GM19035 (cell line): ENCODE measurements at regions not wholly inside any gene's neighbourhood (a gene's known extent, or its start where the extent isn't known, plus 50 kb on each side); places are given as distances from the start of the nearest gene placed in this dataset.
"Not testable (repeated sequence)": the region's sequence is repeated elsewhere in the genome, so short reads cannot be mapped to it uniquely, and the experiment has no call there.

Experiments
- ATAC-seq: cut with Tn5 transposase; IDR thresholded peaks from one replicate; pipeline ENCODE4 v1.9.1; 2021; ENCODE audit not compliant: unreplicated experiment

GRCh38 chr3:81063896-81064295 is 697.5 kb downstream of the GBE1 start:
- no peak for ATAC-seq

- ATAC-seq: not testable (repeated sequence)
Observed at GRCh38 chr3:81051133-81051532, 710.3 kb downstream of the GBE1 start.

- no peak for ATAC-seq
Observed at GRCh38 chr3:81048058-81048665, 713.3 kb downstream of the GBE1 start.

GRCh38 chr3:81045976-81046375 is 715.5 kb downstream of the GBE1 start:
- ATAC-seq: no peak

- no peak for ATAC-seq
Observed at GRCh38 chr3:81045246-81045645, 716.2 kb downstream of the GBE1 start.

GRCh38 chr3:81043660-81044199 is 717.7 kb downstream of the GBE1 start:
- no peak for ATAC-seq

GRCh38 chr3:81043009-81043408 is 718.4 kb downstream of the GBE1 start:
- no peak for ATAC-seq

- ATAC-seq: no peak
Observed at GRCh38 chr3:81041331-81041730, 720.1 kb downstream of the GBE1 start.

GRCh38 chr3:81040107-81040506 is 721.3 kb downstream of the GBE1 start:
- ATAC-seq: no peak

GRCh38 chr3:81033684-81034083 is 727.8 kb downstream of the GBE1 start:
- no peak for ATAC-seq

GRCh38 chr3:81033185-81033584 is 728.3 kb downstream of the GBE1 start:
- no peak for ATAC-seq

GRCh38 chr3:81029861-81030260 is 731.6 kb downstream of the GBE1 start:
- no peak for ATAC-seq

GRCh38 chr3:81027344-81027743 is 734.1 kb downstream of the GBE1 start:
- no peak for ATAC-seq

- ATAC-seq: no peak
Observed at GRCh38 chr3:81024560-81024959, 736.9 kb downstream of the GBE1 start.

GRCh38 chr3:81022339-81022738 is 739.1 kb downstream of the GBE1 start:
- ATAC-seq: no peak

GRCh38 chr3:81013360-81013759 is 748.1 kb downstream of the GBE1 start:
- ATAC-seq: no peak

- ATAC-seq: no peak
Observed at GRCh38 chr3:81005992-81006391, 755.5 kb downstream of the GBE1 start.

- ATAC-seq: no peak
Observed at GRCh38 chr3:81003817-81004216, 757.6 kb downstream of the GBE1 start.

GRCh38 chr3:81003008-81003645 is 758.3 kb downstream of the GBE1 start:
- no peak for ATAC-seq

GRCh38 chr3:80999481-80999880 is 762.0 kb downstream of the GBE1 start:
- ATAC-seq: no peak

- no peak for ATAC-seq
Observed at GRCh38 chr3:80998022-80998421, 763.4 kb downstream of the GBE1 start.

GRCh38 chr3:80997622-80998021 is 763.8 kb downstream of the GBE1 start:
- no peak for ATAC-seq

- no peak for ATAC-seq
Observed at GRCh38 chr3:80994767-80995166, 766.7 kb downstream of the GBE1 start.
